SK-N-DZ (cell line): ENCODE measurements at regions not wholly inside any gene's neighbourhood (a gene's known extent, or its start where the extent isn't known, plus 50 kb on each side); places are given as distances from the start of the nearest gene placed in this dataset.

Experiments used
- DNase-seq: peaks from one replicate; pipeline ENCODE4 v3.0.0-alpha.2; 2015; ENCODE audit warnings: low spot score

- no peak for DNase-seq
Measured at GRCh38 chr10:31709476-31709875, 219.2 kb downstream of the ARHGAP12 start.

- no peak for DNase-seq
Measured at GRCh38 chr10:31709028-31709427, 219.6 kb downstream of the ARHGAP12 start.

GRCh38 chr10:31708474-31708873 is 220.2 kb downstream of the ARHGAP12 start:
- peak; percentile 37 for DNase-seq

- no peak for DNase-seq
Measured at GRCh38 chr10:31708046-31708445, 220.6 kb downstream of the ARHGAP12 start.

- DNase-seq = no peak
Measured at GRCh38 chr10:31707093-31708039, 221.3 kb downstream of the ARHGAP12 start.

- DNase-seq = no peak
Measured at GRCh38 chr10:31706464-31707092, 222.1 kb downstream of the ARHGAP12 start.

- DNase-seq = no peak
Measured at GRCh38 chr10:31705136-31705535, 223.5 kb downstream of the ARHGAP12 start.

GRCh38 chr10:31704195-31704594 is 224.4 kb downstream of the ARHGAP12 start:
- no peak for DNase-seq

GRCh38 chr10:31702954-31703353 is 225.7 kb downstream of the ARHGAP12 start:
- DNase-seq = no peak

GRCh38 chr10:31702005-31702404 is 226.6 kb downstream of the ARHGAP12 start:
- DNase-seq = no peak

GRCh38 chr10:31701546-31701945 is 227.1 kb downstream of the ARHGAP12 start:
- DNase-seq = no peak

GRCh38 chr10:31700181-31700611 is 228.4 kb downstream of the ARHGAP12 start:
- no peak for DNase-seq

- DNase-seq = no peak
Measured at GRCh38 chr10:31698181-31698830, 230.3 kb downstream of the ARHGAP12 start.

- DNase-seq = no peak
Measured at GRCh38 chr10:31697271-31698180, 231.1 kb downstream of the ARHGAP12 start.

- peak; percentile 65 for DNase-seq
Measured at GRCh38 chr10:31694929-31695837, 233.4 kb downstream of the ARHGAP12 start.

GRCh38 chr10:31694126-31694685 is 234.4 kb downstream of the ARHGAP12 start:
- no peak for DNase-seq

- DNase-seq = no peak
Measured at GRCh38 chr10:31693491-31693890, 235.1 kb downstream of the ARHGAP12 start.

- DNase-seq = no peak
Measured at GRCh38 chr10:31689233-31689632, 239.4 kb downstream of the ARHGAP12 start.

GRCh38 chr10:31687663-31688482 is 240.8 kb downstream of the ARHGAP12 start:
- no peak for DNase-seq
